HS-27A (cell line): ENCODE measurements at regions not wholly inside any gene's neighbourhood (a gene's known extent, or its start where the extent isn't known, plus 50 kb on each side); places are given as distances from the start of the nearest gene placed in this dataset.

ENCODE experiments used
- DNase-seq: peaks from one replicate; pipeline ENCODE4 v3.0.0-alpha.2; 2012; ENCODE audit warnings: low read depth, missing footprints

GRCh38 chr13:31853643-31854326 lies 114.5 kb downstream of the RXFP2 start:
- no peak for DNase-seq

DNA sequence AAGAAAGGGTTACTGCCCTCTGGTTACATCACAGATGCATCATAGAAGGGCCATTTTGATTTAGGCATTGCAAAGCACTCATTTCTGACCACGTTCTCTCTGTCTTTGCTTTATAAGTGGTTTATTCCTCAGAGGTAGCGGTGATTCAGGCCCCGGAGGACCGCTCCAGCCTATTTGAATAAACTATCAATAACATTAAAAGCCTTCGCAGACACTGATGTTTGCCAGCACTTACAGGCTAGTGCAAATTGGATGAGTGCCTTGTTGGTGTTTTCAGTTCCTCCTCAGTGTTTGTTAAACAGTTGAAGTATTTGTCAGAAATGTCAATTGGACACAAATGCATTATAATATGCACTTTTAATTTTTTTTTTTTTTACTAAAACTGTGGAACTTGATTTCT lies 120.2 kb downstream of the RXFP2 start:
- no peak for DNase-seq

DNA sequence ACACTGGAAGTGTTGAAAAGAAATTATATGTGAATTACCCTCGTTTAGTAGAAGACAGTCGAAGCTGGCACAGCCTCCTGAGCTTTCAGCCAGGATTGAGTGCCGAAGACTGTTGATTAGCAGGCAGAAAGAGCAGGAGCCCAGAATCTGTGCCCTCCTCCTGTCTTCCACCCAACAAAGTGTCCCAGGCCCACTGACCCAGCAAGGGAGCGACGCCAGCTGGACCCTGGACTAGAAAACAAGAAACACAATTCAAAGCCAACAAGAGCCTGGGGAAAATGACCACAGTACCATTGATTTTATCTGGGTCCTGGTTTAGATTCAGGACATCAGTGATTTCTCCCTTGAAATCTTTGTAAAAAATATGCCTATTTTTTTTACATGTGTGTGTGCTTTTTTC lies 120.7 kb downstream of the RXFP2 start:
- DNase-seq = no peak

GRCh38 chr13:31862828-31863227 lies 123.5 kb downstream of the RXFP2 start:
- no peak for DNase-seq

DNA sequence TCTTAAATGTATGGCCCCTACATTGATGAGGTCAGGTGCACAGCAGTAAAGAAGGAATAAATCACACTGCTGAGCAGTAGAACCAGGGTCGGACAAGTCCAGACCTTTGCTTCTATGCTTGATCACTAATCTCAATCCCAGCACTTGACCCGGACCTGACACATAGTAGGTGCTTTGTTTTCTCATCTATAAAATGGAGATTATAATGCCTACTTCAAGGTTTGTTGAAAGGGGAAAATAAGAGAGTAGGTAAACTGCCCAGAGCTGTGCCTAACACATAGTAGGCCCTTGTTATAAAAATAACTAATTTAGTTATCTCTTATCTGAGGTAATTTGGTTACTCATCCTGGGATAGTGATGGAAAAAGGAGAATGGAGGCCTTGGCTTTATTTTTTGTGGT lies 125.0 kb downstream of the RXFP2 start:
- DNase-seq = no peak

DNA sequence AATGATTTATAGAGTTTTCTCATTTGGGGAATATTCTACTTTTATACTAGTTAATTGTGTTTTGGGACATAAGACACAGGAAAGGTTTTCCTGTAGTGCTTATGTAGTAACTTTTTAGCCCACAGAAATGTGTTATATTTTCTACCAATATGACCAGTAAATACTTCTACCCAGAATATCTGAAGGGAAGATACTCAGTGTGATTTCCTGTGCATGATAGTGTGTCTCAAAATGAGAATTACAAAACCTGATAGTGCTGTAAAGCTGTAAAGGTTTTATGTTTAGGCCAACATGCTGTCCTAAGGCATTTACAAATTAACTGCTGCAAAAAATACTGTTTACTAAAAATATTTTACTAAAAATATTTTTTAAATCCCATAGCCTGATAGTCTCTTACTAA lies 126.8 kb downstream of the RXFP2 start:
- no peak for DNase-seq

DNA sequence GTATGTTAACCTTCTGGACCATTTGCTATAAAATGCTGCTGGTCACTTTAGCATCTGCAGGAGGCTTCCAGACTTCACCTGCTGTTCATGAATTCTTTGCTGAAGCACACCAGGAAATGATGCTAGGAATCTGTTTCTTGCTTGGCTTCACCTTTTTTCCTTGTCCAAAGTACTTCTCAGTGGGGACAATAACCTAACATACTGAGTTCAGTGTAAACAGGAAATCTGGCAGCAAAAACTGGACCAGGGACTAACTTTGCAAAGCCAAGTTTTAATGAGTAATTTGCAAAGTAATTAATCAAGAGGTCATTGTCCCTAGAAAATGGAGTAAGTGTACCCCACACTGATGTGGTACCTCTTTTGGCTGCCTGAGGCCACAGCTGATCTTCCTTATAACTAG lies 128.4 kb downstream of the RXFP2 start:
- DNase-seq = no peak

GRCh38 chr13:31869582-31869981 lies 130.3 kb downstream of the RXFP2 start:
- DNase-seq = no peak

DNA sequence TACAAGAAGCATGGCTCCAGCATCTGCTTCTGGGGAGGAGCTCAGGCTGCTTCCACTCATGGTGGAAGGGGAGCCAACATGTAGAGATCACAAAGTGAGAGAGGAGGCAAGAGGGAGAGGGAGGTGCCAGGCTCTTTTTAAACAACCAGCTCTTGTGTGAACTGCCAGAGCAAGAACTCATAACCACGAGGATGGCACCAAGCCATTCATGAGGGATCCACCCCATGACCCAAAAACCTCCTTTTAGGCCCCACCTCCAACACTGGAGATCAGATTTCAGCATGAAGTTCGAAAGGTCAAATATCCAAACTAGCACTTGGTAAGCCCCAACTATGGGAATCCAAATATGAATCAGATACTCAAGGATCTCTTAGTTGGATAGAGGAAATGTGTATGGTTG lies 131.2 kb downstream of the RXFP2 start:
- no peak for DNase-seq

DNA sequence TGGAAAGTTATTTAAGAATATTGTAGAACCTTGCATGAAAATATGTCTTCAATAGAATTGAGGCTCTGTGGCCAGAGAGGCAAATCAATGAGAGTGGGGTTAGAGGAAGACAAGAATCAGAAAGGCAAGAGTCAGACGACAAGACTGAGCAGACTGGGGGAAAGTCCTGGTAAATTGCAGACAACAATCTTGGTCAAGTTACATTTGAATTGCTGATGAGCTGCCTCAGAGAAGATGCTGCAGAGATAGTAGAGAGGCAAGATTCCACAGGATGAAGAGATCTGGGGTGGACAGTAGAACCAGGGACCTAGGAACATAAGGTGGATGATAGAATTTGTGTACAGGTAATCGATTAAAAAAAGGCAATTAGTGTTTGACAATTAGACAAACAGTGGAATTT lies 133.8 kb downstream of the RXFP2 start:
- no peak for DNase-seq

DNA sequence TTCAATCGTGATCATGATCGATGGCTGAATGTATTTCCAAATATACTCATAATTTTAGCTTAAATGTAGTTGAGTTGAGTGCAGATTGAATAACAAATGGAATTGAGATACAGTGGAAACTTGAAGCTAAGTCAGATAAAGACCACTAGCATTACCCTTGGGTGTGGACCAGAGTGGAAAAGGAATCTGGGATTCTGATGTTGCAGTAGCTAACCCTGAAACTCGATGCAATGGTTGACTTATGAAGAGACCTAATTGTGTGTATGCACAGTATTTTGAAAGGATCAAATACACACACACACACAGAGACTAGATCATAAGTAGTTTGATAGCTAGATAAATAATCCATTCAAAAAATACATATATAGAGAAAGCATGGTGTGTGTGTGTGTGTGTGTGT lies 135.8 kb downstream of the RXFP2 start:
- no peak for DNase-seq

- DNase-seq = no peak
These were observed 138.7 kb downstream of the RXFP2 start for GRCh38 chr13:31878052-31878451.

- no peak for DNase-seq
These were observed 139.2 kb downstream of the RXFP2 start for GRCh38 chr13:31878495-31878894.

DNA sequence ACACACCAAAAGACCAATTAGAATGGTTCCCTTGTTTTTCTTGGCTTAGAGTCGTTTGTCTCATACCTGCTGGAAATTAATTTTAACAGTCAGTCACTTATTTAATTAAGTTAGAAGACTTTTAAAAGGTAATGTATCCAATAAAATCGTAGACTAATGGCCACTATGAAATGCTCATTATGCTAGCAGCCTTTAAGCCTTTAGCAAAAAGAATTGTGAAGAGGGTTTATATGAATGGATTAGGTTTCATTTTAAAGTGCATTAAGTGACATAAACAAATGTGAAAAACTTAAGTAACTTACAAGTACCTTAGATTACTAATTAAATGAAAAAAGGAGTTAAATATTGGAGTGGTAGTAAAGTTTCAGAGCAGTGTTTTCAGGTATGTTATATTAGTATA lies 139.6 kb downstream of the RXFP2 start:
- DNase-seq = no peak

- no peak for DNase-seq
These were observed 141.6 kb downstream of the RXFP2 start for GRCh38 chr13:31880851-31881494.

- DNase-seq = no peak
These were observed 142.2 kb downstream of the RXFP2 start for GRCh38 chr13:31881495-31881882.

- no peak for DNase-seq
These were observed 143.5 kb downstream of the RXFP2 start for GRCh38 chr13:31882794-31883193.

DNA sequence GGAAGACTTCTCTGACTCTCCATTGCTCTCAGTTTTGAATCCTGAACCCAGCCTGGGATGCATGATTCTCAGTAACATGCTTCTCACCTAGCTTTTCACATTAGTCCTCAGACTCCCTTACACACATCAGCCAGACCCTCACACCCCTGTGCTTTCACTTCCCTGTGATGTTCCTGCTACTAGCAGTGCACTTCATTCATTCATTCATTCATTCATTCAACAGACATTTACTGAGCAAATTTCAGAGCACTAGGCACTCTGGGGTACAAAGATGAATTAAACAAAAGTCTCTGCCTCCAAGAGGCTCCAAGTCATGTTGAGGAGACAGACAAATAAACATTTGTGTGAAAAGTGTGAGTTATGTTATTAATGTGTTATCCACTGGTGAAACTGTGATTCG lies 145.2 kb downstream of the RXFP2 start:
- no peak for DNase-seq

GRCh38 chr13:31885994-31886393 lies 145.6 kb upstream of the FRY start:
- no peak for DNase-seq

- DNase-seq = no peak
These were observed 144.3 kb upstream of the FRY start for GRCh38 chr13:31887286-31887685.

DNA sequence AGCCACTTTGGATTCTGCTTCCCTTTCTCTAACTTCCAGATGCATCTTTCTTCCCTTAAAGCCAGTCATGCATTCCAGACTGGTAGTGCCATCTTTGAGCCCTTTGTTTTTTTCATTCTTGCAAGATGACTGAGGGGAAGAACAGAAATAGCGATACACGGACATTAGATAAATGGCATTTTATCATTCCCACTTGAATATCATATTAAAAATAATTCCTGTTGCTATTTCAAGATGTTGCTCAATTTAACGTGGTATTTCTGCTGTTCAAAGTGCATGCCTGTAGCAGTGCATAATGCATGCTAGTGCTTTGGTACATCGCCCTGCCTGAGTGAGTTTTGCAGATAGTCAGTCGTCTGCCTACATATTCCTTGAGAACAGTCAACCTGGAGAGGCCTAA lies 140.6 kb upstream of the FRY start:
- no peak for DNase-seq

DNA sequence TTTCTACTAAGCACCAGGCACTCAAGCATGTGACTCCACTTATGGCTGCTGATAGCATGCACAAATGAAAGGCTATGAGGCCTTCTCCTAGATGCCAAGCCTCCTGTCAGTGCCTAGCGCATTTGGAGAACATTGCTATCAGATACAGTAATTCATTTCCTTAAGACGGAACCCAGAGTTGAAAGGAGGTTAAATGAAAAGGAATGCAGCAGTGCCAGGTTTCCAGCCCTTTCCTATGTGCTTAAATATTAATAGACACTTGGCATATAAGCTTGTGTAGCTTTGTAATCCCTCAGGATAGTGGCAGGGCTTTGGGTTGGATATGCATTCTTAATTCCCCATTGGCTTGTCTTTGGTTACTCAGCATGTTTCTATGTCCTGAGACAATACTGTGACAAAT lies 140.1 kb upstream of the FRY start:
- DNase-seq = no peak

- no peak for DNase-seq
These were observed 136.6 kb upstream of the FRY start for GRCh38 chr13:31894931-31895330.

GRCh38 chr13:31895691-31896090 lies 135.9 kb upstream of the FRY start:
- DNase-seq = no peak
